Ramos (cell line): ENCODE measurements at regions not wholly inside any gene's neighbourhood (a gene's known extent, or its start where the extent isn't known, plus 50 kb on each side); places are given as distances from the start of the nearest gene placed in this dataset.

Source experiments
- in situ Hi-C: fragments of 300-500 bp; cut with MboI; formaldehyde crosslinking; loops from one replicate; pipeline ENCODE4 v1.14.3; 2022; ENCODE audit warnings: low sequenced_read_pairs; ENCODE audit not compliant: unreplicated experiment

- in situ Hi-C loops: loop anchor here (10.0 kb wide), 1 partner anchor 1248 kb away; no protein-coding TSS in a partner anchor
These were observed 242.6 kb upstream of the ANKRD30A start for GRCh38 chr10:36882781-36883180.

- in situ Hi-C loops: loop anchor here (10.0 kb wide), 1 partner anchor 1246 kb away; no protein-coding TSS in a partner anchor
These were observed 244.5 kb upstream of the ANKRD30A start for GRCh38 chr10:36880898-36881297.

- in situ Hi-C loops: loop anchor here (25.0 kb wide), 1 partner anchor 1761 kb away; no protein-coding TSS in a partner anchor
These were observed 252.6 kb upstream of the ANKRD30A start for GRCh38 chr10:36872702-36873393.

GRCh38 chr10:36840788-36841187 lies 284.6 kb upstream of the ANKRD30A start:
- in situ Hi-C loops: no loop called here

- in situ Hi-C loops: no loop called here
These were observed 288.0 kb upstream of the ANKRD30A start for GRCh38 chr10:36837416-36837815.

DNA sequence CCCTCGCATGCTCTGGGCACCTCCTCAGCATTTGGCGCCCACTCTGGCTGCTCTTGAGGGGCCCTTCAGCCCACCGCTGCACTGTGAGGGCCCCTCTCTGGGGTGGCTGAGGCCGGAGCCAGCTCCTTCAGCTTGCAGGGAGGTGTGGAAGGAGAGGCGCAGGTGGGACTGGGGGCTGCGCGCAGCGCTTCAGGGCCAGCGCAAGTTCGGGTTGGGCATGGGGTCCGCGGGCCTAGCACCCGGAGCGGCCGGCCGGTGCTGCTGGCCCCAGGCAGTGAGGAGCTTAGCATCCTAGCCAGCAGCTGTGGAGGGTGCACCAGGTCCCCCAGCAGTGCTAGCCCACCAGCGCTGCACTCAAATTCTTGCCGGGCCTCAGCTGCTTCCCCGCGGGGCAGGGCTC lies 305.6 kb upstream of the ANKRD30A start:
- in situ Hi-C loops: no loop called here

GRCh38 chr10:36817898-36818297 lies 307.5 kb upstream of the ANKRD30A start:
- in situ Hi-C loops: no loop called here

DNA sequence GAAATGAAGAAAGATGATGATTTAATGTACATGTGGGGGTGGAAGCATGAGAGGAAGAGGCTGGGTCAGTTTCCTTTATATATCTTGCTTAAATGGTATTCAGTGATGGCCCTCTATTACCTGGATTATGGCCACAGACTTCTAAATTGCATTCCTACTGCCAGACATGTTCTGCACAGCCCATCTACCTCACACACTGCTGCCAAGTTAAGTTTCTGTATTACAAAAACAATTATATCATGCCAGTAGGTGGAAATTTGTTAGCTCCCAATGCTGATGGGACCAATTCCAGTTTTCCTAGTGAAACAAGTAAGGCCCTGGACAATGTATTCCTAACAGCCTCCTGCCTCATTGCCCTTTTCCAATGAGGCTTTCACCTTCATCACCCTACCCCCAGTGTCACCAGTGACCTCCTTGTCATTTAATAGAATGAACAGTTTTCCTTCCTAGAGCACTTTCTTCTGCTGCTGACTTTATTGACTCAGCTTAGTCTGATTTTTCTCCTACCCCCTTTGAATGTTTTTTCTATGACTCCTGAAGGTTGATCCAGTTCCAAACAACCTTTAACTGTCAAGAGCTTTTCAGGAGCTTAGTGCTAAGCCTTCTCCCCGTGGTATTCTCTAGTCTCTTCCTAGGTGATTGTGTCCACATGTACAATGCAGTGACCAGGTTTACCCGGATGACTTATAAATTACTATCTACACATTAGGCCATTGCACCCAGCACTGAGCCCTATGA lies 316.6 kb upstream of the ANKRD30A start:
- in situ Hi-C loops: no loop called here

DNA sequence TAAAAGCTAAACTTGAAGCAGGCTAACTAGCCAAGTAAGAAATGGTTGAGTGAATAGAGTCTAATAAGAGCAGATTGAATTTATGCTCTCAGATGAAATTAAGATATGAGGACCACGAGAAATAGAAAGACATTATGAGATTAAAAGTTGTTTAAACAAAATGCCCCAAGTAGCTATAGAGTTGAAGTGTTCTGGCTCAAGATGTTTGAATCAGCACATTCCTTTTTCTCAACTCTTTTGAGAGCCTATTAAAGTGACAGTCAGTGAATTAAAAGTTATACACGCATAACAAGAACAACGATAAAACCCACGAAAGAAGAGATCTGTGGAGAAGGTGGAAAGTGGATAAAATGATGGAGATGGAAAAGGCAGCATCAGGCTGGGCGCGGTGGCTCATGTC lies 322.2 kb upstream of the ANKRD30A start:
- in situ Hi-C loops: no loop called here

DNA sequence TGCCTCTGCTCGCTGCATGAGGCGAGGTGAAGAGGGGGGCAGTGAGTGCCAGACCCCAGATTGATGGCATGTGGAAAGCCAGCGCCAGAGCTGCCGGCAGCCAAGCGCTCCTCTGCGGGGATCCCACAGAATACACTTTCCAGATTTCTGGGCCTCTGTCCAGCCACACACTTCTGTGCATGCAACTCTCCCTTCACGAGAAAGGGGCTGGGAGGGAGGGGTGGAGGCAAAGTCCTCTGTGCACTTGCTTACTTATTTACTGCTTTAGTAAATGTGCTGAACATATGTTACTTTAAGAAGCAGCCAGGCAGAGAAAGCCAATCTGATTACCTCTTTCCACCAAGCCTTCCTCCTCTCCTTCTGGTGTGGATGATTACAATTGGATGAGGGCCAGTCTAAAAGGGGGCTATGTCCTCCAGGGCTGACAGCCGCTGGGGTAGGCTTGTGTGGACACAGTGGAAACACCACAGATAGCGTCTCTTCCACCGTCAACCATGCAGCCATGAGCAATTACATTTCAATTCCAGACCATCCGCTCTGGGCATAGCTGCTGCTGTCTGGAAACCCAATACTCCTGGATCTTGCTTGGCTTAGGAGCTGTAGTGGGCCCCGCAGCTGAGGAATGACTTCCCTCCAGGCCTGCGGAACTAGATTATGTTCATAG lies 322.8 kb upstream of the ANKRD30A start:
- in situ Hi-C loops: no loop called here

DNA sequence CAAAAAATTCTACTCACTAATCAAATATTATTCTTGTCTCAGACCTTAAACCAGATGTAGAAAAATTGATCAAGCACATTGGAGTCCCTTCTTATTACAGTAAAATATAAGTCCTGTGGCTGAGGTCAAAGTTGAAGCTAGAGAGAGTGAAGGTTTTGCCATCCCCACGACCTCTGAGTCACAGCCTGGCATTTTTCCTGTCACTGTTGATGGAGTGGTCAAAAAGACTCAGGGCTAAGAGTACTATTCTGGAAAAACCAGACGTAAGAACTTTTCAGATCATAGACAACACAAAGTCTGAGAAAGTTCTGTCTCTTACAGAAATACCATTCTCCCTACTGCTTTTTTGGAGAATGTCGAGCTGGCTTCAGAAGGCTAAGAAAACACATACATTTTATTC lies 323.7 kb upstream of the ANKRD30A start:
- in situ Hi-C loops: no loop called here

GRCh38 chr10:36794981-36795380 lies 330.4 kb upstream of the ANKRD30A start:
- in situ Hi-C loops: no loop called here

DNA sequence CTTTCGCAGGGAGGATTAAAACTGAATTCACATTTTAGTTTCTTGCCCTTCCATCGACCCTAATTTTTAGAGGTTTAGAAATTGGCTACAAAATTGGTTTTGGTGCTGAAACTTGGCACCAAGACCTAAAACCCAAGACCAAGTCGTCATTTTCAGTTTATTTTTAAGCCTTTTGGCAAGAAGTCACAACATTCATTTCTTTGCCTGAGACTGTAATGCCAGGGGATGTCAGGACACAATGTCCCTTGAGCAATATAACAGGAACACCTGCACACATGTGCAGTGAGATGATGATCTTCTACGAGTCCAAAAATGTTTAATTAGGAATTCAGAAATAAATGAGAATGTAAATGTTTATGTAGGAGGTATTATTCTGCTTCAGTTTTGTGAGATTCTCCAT lies 335.4 kb upstream of the ANKRD30A start:
- in situ Hi-C loops: no loop called here

DNA sequence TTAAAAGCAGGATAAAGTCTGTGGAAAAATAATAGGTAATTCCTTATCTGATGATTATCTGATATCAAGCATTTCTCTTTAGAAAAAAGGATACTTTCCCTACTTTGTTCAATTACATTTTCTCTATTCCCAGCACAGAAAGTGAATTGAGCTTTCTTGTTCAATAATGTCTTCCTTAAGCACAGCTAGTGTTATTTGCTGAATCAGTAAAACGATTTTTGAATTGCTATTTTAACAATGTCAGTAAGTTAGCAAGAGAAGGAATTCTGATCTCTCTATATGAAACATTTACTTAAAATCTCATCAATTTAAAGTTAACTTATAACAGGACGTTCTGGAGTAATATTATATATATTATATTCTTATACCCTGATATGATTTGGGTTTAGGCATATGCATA lies 337.2 kb upstream of the ANKRD30A start:
- in situ Hi-C loops: no loop called here

DNA sequence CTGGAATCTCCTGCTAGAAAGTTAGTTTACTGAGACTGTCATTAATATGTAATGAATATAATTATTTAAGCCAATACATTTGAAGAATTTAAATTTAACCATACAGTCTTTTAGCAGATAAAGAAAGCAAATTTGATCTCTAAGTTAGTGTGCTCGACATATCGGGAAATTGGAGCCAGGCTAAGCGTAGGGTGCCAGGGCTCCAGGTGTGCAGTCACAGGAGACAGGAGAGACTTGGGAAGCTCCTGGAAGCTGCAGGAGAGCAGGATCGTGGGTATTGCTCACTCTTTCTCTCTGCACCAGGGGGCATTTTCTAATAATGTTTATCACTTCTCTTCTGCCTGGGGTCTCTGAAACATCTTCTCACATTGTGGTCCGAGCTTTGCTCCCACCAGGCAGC lies 342.0 kb upstream of the ANKRD30A start:
- in situ Hi-C loops: no loop called here

DNA sequence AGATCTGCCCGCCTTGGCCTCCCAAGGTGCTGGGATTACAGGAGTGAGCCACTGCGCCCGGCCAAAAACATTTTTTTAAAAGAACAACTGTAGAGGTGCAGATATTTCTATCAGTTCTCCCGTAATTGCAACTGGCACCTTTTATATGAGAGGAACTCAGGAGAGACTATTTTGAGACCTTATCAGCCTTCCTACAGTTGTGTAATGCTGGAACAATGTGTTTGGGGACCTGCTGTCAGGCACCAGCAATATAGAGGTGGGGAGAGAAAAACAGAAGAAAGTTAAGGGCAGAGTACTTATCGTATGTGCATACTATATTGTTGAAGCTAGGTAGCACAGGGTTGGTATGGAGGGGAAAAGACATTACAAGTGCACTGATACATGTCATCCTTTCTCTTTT lies 343.8 kb upstream of the ANKRD30A start:
- in situ Hi-C loops: no loop called here

DNA sequence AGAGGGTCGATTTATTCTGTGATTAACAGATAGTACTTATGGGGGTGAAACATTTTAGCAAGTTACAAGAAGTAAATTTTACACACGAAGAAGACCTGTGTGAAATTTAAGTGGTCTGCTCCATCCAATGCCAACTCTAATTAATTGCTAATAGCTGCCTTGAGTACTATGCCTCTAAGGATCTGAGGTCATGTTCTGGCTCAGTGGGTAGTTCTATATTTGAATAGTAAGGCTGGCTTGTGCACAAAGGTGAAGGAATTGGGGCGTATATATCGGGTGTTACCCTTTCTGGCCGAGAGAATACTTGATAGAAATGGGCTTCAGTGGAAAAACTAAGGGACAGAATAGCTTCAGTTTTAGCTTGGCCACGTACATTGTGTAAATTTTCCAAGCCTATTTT lies 345.2 kb upstream of the ANKRD30A start:
- in situ Hi-C loops: no loop called here

DNA sequence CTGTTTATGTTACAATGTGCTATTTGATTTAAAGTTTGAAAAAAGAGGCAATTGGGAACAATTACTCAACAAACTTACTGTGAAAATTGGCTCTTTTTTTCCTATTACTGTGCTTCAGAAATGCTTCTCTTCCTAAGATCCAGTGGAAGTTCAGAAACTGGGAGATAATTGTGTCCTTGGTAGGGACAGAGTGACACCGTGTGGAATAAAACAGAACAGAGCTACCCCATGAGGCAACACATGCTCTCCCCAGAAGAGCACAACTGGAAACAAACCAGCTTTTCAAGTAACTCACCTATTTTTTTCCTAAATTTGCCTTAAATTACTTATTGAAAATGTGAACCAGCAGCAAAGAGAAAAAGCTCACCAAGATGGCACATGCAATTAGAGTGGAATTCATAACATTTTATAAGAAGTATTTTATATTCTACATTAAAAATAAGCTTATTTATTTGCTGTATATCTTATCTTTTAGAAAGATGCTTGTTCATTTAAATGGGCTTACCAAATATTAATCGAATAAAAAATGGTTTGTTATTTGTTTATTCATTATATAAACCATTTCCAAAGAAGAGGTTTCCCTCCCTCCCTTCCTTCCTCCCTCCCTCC lies 346.1 kb upstream of the ANKRD30A start:
- in situ Hi-C loops: no loop called here

GRCh38 chr10:36778651-36779050 lies 346.7 kb upstream of the ANKRD30A start:
- in situ Hi-C loops: no loop called here

DNA sequence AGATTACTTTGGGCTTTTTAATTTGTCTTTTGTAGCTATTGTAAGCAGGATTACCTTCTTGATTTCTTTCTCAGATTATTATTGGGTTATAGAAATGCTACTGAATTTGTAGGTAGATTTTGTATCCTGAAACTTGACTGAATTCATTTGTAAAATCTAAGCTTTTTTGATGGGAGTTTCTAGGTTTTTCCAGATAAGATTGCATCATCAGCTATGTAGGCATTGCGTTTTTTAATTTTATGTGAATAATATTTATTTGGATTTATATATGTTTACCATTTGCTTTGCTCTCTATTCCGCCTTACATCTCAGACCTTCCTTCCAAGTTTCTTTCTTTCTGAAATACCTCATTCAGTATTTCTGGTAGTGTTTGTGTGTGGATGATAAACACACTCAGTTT lies 351.7 kb upstream of the ANKRD30A start:
- in situ Hi-C loops: no loop called here

GRCh38 chr10:36771725-36772124 lies 353.7 kb upstream of the ANKRD30A start:
- in situ Hi-C loops: no loop called here
